Brain microvascular endothelial cell (primary cell): ENCODE measurements at regions not wholly inside any gene's neighbourhood (a gene's known extent, or its start where the extent isn't known, plus 50 kb on each side); places are given as distances from the start of the nearest gene placed in this dataset.
"Not testable (repeated sequence)": the region's sequence is repeated elsewhere in the genome, so short reads cannot be mapped to it uniquely, and the experiment has no call there.

Experiments
- DNase-seq: peaks from one replicate; pipeline ENCODE4 v3.0.0-alpha.2; 2020
- H3K27ac ChIP-seq: fragments of 250-450 bp; sonication (Bioruptor Pico); 2 replicates; pipeline ENCODE4 v1.5.1; 2020; ENCODE audit warnings: mild to moderate bottlenecking, moderate library complexity
- H3K27me3 ChIP-seq: fragments of 250-450 bp; sonication (Bioruptor Pico); replicated peaks from 2 replicates; pipeline ENCODE4 v1.5.1; 2020; ENCODE audit warnings: mild to moderate bottlenecking
- H3K36me3 ChIP-seq: fragments of 250-450 bp; sonication (Bioruptor Pico); replicated peaks from 2 replicates; pipeline ENCODE4 v1.5.1; 2020; ENCODE audit warnings: mild to moderate bottlenecking
- H3K4me3 ChIP-seq: 2 replicates; pipeline ENCODE4 v1.5.1; 2011; ENCODE audit warnings: low read depth, mild to moderate bottlenecking, control low read depth, low read length, moderate library complexity
- CTCF ChIP-seq: IDR thresholded peaks from 2 replicates; pipeline ENCODE4 v1.5.1; 2011; ENCODE audit warnings: low read depth, mild to moderate bottlenecking, moderate library complexity, low read length, control low read depth, inconsistent platforms; ENCODE audit errors: missing control alignments
- in situ Hi-C: cut with HindIII; loops from 2 replicates; pipeline ENCODE4 v1.10.0; 2017; ENCODE audit warnings: low sequenced_read_pairs, low pct_ligation_motif_present

GRCh38 chr2:21194147-21194546 is 70.4 kb downstream of the TDRD15 start:
- H3K36me3 ChIP-seq = no peaks in the 10 kb centered on the region
- no peaks in the 10 kb centered on the region for H3K27me3 ChIP-seq
- no peak for TF ChIP-seq CTCF
- H3K4me3 ChIP-seq = no peak overlapping the region
- DNase-seq = no peak
- in situ Hi-C loops = no loop called here
- H3K27ac ChIP-seq = no peak overlapping the region

GRCh38 chr2:21194858-21195271 is 71.1 kb downstream of the TDRD15 start:
- H3K4me3 ChIP-seq = no peak overlapping the region
- H3K27ac ChIP-seq = no peak overlapping the region
- no peak for DNase-seq
- TF ChIP-seq CTCF = no peak
- H3K27me3 ChIP-seq = no peaks in the 10 kb centered on the region
- in situ Hi-C loops = no loop called here
- H3K36me3 ChIP-seq = no peaks in the 10 kb centered on the region

GRCh38 chr2:21195326-21195725 is 71.6 kb downstream of the TDRD15 start:
- H3K27ac ChIP-seq = no peak overlapping the region
- H3K4me3 ChIP-seq = no peak overlapping the region
- no peaks in the 10 kb centered on the region for H3K27me3 ChIP-seq
- in situ Hi-C loops = no loop called here
- DNase-seq = no peak
- H3K36me3 ChIP-seq = no peaks in the 10 kb centered on the region
- no peak for TF ChIP-seq CTCF

GRCh38 chr2:21198637-21199036 is 74.9 kb downstream of the TDRD15 start:
- Histone ChIP-seq H3K27ac (no peak overlapping the region), H3K36me3 (no peaks in the 10 kb centered on the region), H3K4me3 (no peak overlapping the region), H3K27me3 (no peaks in the 10 kb centered on the region)
- DNase-seq = no peak
- in situ Hi-C loops = no loop called here
- TF ChIP-seq CTCF = no peak

GRCh38 chr2:21203976-21204375 is 80.2 kb downstream of the TDRD15 start:
- TF ChIP-seq CTCF = no peak
- H3K27ac ChIP-seq = no peak overlapping the region
- H3K36me3 ChIP-seq = no peaks in the 10 kb centered on the region
- H3K4me3 ChIP-seq = no peak overlapping the region
- in situ Hi-C loops = no loop called here
- no peak for DNase-seq
- H3K27me3 ChIP-seq = no peaks in the 10 kb centered on the region

- H3K36me3 ChIP-seq, DNase-seq, H3K4me3 ChIP-seq, H3K27ac ChIP-seq, in situ Hi-C loops, H3K27me3 ChIP-seq: not testable (repeated sequence)
Measured at GRCh38 chr2:21214085-21214484, 90.3 kb downstream of the TDRD15 start.
